NCI-H2227 (cell line): ENCODE measurements at regions not wholly inside any gene's neighbourhood (a gene's known extent, or its start where the extent isn't known, plus 50 kb on each side); places are given as distances from the start of the nearest gene placed in this dataset.

Experiments used
- DNase-seq: peaks from one replicate; lab custom pipeline; 2025; ENCODE audit not compliant: unreplicated experiment; lab: John Stamatoyannopoulos, UW

DNA sequence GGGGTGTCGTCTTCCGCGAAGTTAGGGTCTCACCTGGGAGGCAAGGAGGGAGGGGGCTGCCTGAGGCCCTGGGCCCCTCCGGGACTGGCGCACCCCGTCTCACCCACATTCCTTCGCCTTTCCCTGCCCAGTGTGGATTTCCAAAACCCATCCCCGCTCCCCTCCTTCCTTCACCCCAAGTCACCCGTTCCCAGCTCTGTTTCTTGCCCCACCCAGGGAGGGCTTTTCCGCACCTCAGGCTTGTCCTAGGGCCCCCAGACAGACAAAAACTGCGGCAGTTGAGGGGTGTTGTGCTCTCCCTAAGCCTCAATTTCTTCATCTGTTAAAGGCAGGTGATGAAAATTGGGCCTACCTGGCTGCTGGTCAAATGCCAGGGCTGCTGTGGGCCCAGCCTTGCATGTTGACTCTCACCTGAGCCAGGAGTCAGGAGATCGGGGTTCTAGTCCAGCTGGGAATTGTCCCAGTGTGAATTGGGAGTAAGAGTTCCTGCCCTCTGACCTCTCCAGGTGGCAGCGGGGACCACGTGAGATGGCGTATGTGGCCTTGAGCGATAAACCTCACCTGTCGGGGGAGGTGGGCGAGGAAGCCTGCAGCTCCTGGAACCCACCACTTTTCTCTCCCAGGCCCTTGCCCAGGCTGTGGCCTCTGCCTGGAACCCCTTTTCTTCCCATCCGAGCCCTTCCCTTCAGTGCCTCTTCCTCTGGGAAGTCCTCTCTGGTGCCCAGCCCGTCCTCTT is 143.4 kb upstream of the IER5L start:
- no peak for DNase-seq

DNA sequence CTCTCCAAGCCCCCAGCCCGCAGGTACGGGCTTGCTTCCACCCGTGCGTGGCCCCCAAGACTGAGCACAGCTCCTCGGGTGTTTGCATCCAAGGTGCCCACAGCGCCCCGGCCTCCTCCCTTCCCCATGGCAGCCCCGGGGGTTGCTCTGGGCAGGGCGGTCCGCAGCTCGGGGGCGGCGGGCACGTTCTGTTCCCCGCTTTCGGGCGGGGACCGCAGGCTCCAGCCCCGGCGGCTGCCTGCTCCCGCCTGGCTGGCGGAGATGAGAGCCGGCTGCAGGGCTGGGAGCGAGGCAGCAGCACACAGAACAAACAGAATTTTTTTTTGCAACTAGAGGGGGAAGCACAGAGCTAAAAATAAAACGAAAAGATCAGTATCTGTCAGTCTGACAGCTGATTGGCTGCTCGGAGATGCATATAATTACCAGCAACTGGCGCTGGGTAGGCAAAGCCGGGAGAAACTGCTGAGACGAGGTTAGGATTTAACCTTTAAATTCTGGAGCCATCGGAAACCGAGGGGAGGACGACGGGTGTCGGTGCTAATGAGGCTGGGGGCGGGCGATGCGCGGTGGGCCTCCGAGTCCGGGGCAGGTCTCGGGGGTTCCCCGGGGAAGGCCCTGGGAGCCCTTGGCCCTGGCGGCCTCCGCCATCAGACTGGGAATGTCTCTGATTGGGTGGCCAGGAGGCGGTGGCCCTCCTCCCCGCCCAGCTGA is 142.7 kb upstream of the IER5L start:
- DNase-seq: peak; percentile 82

DNA sequence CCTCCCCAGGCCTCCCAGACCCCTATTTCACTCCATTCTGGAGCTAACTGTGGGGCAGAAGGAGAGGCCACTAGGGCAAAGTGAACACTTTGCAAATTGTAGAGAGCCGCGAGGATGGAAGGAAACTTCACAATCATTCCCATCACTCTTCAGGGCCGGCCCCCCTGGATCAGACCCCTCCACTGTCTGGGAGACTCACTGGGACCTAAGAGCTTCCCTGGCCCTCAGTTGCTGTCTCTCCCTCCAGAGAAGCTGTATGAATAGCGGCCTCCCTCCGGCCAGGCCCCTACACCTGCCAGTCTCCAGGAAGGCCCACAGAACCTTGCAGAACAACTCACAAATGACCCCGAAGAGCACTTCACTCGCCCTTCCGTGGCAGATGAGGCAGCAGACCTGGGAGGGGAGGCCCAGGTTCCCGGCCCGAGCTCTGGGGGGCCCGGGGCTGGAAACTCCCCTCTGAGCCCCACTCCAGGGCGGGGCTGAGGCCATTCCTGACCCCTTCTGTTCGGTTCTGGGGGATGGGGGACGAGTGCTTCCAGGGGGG is 141.9 kb upstream of the IER5L start:
- DNase-seq: no peak

DNA sequence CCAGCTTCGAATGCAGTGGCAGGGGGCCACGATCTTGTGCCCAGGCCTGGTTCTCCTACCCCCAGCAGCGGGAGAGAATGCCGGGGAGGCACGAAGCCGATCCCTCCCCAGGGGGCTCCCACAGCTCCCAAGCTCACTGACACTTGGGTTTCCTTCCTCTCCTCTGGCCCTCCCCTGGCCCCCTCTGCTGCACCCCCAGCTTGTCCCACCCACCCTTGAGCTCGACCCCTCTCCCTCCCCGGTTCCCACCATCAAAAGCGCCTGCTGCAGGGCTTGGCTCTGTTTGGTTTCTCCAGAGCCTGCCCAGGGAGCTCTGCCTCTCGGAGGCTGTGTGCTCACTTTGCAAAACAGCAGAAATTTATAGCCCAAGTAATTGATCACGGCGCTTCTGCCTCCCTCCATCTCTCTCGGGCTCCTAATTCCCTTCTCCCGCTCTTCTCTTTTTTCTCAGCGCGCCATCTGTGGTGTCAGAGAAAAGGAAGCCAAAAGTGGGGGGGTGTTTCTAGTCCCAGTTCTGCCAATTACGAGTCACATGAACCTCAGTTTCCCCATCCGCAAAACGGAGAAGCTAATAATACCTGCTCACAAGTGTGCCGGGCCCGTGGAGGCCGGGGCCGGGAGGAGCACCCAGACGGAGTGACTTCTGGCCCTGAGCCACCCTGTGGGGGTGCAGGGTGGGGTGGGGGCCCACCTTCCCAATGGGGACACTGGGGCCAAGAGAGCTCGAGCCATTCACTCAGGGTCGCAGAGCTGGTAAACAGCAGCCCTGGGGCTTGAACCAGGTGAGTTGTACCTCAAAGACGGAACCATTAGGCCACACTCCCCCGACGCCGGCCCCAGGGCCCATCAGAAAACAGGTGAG is 141.2 kb upstream of the IER5L start:
- no peak for DNase-seq

DNA sequence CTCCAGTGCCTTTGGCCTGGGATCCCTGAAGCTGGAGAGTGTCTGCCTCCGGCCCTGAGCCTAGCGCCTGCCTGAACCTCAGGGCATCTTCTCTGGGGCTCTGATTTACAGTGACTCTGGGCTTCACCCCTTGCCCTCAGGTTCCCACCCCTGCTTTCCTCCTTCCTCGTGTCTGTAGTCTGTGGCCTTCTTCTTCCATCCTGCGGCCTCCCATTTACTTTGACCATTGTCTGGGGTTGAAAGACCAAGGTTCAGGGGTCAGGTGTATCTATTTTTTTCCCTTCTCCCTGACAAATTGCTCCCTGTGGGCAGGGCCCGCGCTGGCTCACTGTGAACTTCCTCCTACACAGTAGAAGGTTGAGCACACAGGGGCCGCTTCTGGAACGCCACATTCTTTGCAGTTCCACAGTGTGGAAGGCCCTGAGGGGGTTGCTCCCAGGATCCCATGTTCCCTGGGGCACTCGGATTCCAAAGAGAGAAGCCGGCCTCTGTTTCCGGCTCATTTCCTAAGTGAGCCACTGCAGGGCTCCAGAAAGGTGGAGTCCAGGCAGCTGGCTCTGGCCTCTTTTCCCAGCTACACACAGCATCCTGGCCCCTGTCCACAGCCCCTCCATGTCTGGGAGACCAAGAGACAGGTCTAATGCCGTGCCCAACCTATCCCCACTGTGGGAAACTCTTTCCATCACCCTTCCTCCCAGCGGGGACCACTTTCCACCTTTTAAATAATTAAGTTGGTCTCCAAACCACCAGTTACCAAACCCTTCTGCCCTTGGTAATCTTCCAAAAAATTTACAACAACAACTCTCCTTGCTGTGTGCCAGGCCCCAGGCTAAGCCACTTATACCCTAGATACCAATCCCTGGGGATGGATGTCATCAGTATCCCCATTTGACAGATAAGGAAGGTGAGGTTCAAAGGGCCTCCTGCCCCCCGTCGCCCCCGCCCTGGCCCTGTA is 140.3 kb upstream of the IER5L start:
- DNase-seq: no peak

DNA sequence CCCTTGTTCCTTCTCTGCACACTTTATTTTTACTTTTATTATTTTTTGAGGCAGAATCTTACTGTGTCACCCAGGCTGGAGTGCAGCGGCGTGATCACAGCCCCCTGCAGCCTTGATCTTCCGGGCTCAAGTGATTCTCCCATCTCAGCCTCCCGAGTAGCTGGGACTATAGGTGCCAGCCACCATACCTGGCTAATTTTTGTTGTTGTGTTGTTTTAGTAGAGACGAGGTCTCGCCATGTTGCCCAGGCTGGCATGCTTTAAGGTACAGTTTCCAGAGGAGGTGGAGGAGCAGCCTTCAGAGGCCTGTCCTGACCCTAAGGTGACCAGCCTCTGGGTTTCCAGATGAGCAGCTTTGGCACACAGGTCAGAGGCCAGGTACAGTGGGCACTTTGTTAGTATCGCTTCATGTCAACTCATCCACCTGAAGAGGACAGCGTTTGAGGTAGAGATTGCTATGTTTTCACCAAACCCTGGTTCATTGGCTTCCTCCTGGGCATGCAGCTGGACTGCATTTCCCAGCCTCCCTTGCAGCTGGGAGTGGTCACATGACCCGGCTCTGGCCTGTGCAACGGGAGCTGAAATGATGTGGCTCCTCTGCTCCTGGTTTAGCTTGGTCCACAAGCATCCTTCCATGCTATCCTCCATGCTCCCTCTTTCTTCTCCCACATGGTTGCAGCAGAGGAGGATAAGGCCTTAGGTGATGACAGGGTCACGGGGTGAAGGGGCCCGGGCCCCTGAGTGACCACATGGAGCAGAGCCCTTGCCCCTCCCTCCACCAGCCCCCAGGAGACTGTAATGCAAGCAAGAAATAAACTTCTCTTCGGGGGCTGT is 139.3 kb upstream of the IER5L start:
- peak; percentile 41 for DNase-seq

DNA sequence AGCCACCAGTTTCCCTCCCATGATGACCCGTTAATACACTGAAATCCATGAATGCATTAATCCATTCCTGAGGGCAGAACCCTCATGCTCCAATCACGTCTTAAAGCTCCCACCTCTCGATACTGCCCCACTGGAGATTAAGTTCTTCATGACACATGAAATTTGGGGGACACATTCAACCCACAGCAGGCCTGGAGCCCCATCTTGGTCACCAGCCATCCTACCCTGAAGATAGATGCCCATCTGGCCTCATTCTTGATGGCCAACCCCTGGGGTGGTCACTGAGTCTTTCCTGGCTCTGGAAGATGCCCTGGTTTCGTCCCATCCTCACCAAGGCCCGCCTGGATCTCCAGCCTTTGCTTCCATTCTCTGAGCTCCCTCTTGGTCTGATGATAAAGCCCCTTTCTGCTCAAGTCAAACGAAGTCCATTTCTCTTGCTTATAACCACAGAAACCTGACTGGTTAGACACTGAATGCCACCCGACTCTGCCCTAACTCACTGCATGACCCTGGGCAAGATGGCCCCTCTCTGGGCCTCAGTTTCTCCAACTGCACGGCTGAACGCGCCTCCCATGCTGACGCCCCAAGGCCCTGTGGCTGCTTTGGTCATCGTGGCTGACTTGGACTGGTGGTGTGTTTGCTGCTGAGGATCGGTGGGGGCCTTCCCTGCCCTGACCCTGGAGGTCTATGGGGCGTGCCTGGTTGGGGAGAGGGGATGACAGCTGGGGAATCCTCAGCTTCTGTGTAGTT is 138.4 kb upstream of the IER5L start:
- no peak for DNase-seq

DNA sequence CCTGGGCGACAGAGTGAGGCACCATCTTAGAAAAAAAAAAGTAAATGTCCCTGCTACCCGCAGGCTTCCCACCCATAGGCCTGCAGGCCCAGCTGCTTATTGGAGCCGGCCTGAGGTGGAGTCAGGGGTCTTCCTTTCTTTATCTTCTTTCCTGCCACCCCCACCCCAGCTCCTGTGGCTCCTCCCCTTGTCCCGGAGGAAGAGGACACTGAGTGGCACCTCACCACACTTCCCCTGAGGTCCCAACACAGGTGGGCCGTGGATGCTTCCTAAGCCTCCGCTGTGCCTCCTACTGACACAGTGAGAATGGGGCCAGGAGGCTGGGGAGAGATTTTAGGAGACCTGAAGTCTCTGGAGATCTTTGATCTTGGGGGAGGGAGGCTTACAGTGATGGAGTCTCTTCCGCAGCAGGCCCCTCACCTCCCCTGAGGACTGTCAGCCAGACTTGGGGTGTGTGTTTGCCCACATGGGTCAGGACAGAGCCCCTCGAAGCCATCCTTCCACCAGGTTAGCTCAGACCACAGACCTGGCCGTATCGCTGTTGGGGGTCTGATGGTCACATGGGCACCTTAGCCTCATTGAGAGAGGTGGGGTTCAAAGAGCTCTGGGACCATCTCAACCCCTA is 135.4 kb upstream of the IER5L start:
- DNase-seq: no peak

DNA sequence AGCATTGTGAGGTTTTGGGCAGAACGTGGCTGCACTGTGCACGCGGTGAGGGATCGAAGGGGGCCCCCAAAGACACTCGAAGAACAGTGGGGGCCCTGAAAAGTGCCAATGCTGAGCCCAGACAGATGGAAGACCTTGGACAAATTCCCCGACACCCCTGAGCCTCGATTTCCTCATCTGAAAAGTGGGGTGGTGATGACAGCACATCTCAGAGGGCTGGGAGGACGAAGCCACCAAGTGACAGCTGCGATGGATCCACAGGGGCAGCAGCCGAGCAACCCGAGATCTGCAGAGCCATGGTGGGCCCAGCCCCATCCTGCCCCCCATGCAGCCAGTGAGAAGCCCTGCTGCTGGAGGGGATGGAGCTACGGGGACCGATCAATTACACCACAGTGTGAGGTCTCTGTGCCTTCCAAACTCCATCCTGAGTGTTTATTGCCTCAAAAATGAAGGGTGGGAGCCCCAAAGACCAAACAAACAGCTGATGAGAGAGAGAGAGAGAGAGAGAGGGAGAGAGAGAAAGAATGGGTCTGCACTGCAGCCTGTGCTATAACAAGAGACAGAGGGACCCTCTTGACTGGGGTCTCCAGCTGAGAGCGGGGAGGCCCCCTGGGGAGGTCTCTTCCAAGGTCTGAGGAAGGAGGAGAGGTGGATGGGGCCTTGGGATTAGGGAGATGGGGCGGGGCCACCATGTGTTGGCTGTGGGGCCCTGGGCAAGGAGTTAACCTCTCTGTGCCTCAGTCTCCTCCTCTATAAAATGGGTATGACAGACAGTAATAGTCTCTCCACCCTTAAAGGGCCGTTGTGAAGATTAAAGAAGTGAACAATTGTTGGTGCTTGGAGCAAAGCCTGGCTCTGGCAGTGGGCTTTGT is 134.4 kb upstream of the IER5L start:
- DNase-seq: no peak

DNA sequence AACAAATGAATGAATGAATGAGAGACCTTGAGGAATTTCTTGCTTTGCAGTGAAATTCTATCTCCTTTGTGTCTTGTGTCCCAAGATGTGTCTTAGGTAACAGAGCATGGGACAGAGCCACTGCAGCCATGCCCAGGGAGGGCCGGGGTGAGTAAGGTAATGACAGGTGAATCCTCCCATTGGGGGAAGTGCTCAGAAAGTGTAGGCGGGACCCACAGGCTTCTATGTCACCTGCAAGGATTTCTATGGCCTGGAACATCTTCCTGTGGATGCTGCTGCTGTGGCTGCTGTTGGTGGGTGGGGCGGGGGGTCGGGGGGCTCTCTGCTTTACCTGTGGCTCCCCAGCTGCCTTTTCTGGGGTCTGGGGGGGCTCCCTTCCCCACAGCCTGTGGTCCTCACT is 133.6 kb upstream of the IER5L start:
- no peak for DNase-seq

DNA sequence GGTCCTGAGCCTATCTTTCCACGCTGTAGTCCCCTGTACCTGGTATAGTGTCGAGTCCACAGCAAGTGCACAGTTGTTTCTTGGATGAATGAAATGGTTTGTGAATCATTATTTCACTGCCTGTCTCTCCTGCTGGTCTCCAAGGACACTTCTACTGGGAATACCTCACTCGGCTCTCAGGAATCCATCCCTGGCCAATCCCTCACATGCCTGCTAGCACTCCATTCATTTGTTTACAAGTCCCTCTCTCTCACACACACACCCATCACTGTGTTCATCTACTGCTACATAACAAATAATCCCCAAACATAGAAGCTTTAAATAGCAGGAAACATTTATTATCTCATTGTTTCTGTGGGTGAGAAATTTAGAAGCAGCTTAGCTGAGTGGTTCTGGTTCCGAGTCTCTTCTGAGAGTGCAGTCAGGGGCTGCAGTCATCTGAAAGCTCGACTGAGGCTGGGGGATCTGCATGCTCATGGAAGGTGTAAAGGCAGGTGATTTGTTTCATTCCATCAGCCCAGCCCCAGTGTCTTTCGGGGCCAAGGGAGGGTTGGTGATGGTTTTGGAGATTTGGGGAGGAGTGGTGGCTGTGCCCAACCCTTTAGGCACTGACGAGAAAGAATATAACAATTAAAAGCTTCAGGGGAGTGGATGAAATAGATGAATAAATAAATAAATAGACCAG is 132.7 kb upstream of the IER5L start:
- no peak for DNase-seq

DNA sequence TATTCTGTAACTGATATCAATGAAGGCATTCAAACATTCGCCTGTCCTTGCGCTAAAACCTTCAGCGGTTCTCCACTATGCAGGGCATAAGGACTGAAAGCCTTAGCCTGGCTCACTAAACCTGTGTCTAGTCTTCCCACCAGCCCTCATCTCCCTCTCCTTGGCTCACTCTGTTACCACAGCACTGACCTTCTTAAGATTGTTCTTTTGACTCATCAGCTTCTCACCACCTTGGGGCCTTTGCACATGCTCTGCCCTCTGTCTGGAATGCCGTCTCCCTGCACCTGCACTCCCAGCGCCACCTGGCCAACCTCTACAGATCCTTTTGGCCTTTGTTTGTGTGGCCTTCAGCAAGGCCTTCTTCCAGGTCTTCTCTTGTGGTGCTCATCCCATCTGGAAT is 131.8 kb upstream of the IER5L start:
- no peak for DNase-seq

DNA sequence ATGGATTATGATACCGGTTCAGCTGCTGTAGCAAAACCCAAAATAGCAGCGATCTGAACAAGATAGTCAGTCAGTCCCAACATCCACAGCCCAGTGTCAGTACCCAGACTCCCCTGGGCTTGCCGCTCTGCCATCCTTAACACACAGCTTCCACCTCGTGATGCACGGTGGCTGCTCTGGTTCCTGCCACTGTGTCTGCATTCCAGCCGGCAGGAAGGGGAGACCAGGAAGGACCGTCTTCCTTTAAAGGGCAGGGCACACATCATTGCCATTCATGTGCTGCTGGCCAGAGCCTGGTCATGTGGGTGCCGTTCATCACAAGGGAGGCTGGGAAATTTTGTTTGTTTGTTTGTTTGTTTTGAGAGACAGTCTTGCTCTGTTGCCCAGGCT is 131.0 kb upstream of the IER5L start:
- no peak for DNase-seq

DNA sequence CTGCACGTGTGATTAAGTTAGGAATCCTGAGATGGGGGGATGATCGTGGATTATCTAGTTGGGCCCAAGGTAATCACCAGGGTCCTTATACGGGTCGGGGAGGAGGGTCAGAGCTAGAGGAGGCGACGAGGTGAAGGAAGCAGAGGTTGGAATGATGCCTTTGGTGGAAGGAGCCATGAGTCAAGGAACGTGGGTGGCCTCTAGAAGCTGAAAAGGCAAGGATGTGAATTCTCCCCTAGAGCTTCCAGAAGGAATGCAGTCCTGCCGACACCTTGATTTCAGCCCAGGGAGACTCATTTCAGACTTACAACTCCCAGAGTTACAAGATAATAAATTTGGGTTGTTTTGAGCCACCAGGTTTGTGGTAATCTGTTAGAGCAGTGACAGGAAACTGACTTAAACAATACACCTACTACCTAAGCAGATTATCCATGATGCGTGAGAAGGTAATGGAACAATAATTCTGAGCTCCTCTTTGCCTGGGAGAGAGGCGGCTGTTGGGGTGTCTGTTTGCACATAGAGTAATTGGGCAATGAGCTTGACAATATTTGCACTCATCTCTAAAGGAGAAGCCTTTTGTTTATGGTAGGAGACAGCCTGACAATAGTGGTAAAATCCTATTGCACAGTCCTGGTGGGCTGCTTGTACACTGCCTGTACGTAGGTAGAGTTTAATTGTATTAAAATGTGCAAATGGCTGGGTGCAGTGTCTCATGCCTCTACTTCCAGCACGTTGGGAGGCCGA is 129.3 kb upstream of the IER5L start:
- DNase-seq: no peak

DNA sequence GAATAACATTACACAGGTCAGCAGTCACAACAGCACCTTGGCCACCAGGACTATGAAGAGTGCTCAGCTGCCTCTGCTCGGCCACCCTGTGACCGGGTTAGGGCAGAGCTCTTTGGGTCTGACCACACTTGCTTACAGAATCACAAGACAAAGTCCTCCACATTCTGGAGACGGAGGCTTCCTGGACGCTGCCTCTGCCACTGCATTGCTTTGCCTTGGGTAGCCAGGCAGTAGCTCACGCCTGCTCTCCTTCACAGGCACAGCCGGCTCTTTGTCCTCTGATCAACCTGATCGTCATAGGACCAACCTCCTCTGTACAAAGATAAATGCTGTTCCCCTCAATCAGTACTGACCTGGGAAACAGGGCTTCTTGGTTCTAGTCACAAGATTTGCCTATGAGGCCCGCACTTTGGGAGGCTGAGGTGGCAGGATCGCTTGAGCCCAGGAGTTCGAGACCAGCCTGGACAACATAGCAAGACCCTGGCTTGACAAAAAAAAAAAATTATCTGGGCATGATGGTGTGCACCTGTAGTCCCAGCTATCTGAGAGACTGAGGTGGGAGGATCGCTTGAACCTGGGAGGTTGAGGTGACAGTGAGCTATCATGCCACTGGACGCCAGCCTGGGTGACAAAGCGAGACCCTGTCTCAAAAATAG is 128.4 kb upstream of the IER5L start:
- DNase-seq: no peak

DNA sequence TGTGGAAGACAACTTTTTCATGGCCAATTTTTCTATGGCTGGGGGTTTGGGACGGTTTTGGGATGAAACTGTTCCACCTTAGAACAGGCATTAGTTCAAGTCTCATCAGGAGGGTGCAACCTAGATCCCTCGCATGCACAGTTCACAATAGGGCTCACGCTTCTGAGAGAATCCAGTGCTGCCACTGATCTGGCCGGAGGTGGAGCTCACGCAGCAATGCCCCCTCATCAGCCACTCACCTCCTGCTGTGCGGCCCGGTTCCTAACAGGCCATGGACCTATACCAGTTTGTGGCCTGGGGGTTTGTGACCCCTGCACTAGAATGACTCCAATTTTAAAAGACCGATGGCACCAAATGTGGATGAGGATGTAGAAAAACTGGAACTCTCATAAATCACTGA is 127.2 kb upstream of the IER5L start:
- DNase-seq: no peak
